T-helper 17 cell (primary cell): ENCODE measurements at regions not wholly inside any gene's neighbourhood (a gene's known extent, or its start where the extent isn't known, plus 50 kb on each side); places are given as distances from the start of the nearest gene placed in this dataset.

Experiments
- ATAC-seq: fragments of 150-1000 bp; cut with Tn5 transposase; 2 replicates; pipeline ENCODE4 v1.10.0; 2021; ENCODE audit warnings: mild to moderate bottlenecking, moderate library complexity
- DNase-seq, 3 donors: peaks; one replicate each; pipeline versions ENCODE4 v3.0.0 to v3.0.0-alpha.2; 2020 to 2021
- H3K9me3 ChIP-seq: one replicate; pipeline ENCODE4 v1.7.0; 2013; ENCODE audit warnings: low read length, mild to moderate bottlenecking; ENCODE audit not compliant: control insufficient read depth, poor library complexity, severe bottlenecking
- H3K27ac Mint-ChIP-seq: one replicate; pipeline ENCODE4 v1.8.0; 2022; ENCODE audit warnings: mild to moderate bottlenecking, moderate library complexity, mixed read lengths
- H3K27me3 Mint-ChIP-seq: one replicate; pipeline ENCODE4 v1.8.0; 2022; ENCODE audit warnings: mixed read lengths
- H3K36me3 Mint-ChIP-seq: one replicate; pipeline ENCODE4 v1.8.0; 2022; ENCODE audit warnings: low read depth, mixed read lengths
- H3K4me1 Mint-ChIP-seq: one replicate; pipeline ENCODE4 v1.8.0; 2022; ENCODE audit warnings: mild to moderate bottlenecking, mixed read lengths
- H3K4me3 Mint-ChIP-seq: one replicate; pipeline ENCODE4 v1.8.0; 2022; ENCODE audit warnings: mild to moderate bottlenecking, moderate library complexity, mixed read lengths

GRCh38 chr9:16090907-16091629, 538.2 kb downstream of the CCDC171 start:
- no peaks in the 10 kb centered on the region for H3K4me1 Mint-ChIP-seq
- no peaks in the 10 kb centered on the region for H3K36me3 Mint-ChIP-seq
- ATAC-seq (no peak), DNase-seq (no peak)
- no peaks in the 10 kb centered on the region for H3K27me3 Mint-ChIP-seq
- no peak overlapping the region for H3K27ac Mint-ChIP-seq
- H3K9me3 ChIP-seq = no peaks in the 10 kb centered on the region
- no peak overlapping the region for H3K4me3 Mint-ChIP-seq

DNA sequence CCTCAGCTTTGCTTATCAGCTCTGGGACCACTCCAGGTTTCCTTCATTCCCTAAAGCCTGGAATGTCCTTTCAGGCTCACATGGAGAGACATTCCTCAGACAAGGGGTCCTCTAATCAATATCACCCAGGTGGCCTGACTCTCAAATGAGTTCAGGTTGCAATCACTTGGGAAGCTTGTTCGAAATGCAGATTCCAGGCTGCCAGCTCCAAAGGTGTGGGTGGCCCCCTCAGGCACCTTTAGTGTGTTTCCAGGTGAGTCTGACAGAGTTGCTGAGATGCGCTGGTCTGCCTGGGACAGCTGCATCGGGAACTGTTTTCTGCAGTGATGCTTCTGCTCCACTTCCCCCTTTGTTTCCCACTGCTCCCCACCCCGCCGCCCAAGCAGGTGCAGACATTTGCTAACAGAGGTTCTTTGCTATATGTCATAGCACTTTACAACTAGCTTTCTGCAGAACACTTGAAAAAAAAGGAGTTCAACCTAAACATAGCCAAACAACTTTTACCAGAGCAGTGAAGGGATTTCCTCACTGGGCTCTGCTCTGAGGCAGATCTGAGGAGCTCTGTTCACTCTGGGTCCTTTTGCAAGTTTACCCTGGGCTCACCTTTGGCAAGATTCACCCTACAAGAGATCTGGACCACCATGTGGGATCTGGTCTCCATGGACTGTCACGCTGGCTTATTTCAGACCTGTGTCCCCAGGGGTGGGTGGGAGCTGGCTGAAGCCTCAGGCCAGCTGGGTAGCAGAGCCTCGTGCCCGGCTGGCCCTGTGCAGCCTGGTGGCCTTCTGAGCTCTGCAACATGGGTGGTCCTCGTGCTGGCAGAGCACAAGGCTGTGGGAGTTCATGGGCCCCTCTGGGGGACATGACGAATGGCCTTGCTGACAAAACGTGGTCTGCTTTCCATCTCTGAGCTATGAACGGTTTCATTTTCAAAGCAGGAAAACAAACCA, 539.6 kb downstream of the CCDC171 start:
- H3K9me3 ChIP-seq = no peaks in the 10 kb centered on the region
- ATAC-seq = no peak
- no peak for DNase-seq
- Mint-ChIP-seq H3K27ac (no peak overlapping the region), H3K4me1 (no peaks in the 10 kb centered on the region), H3K36me3 (no peaks in the 10 kb centered on the region), H3K27me3 (no peaks in the 10 kb centered on the region), H3K4me3 (no peak overlapping the region)

DNA sequence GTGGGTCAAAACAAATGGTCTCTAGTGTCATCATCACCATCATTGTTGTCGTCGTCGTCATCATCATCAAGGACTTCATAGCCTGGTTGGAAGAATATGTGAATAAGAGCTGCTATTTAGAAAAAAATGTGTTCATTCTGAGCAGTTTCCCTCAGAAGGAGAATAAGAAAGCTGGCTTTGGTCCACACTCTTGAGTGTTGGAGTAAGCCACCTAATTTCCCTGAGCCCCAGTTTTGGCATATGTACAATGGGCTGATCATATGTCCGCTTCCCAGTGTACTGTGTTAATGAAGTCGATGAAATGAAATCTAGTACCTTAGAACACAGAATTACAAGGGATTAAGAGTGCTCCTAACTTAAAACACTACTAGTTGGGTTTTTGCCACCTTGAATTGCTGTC, 545.5 kb downstream of the CCDC171 start:
- Mint-ChIP-seq H3K4me1 (no peaks in the 10 kb centered on the region), H3K4me3 (no peak overlapping the region), H3K27ac (no peak overlapping the region), H3K27me3 (no peaks in the 10 kb centered on the region), H3K36me3 (no peaks in the 10 kb centered on the region)
- DNase-seq (no peak), ATAC-seq (no peak)
- no peaks in the 10 kb centered on the region for H3K9me3 ChIP-seq

DNA sequence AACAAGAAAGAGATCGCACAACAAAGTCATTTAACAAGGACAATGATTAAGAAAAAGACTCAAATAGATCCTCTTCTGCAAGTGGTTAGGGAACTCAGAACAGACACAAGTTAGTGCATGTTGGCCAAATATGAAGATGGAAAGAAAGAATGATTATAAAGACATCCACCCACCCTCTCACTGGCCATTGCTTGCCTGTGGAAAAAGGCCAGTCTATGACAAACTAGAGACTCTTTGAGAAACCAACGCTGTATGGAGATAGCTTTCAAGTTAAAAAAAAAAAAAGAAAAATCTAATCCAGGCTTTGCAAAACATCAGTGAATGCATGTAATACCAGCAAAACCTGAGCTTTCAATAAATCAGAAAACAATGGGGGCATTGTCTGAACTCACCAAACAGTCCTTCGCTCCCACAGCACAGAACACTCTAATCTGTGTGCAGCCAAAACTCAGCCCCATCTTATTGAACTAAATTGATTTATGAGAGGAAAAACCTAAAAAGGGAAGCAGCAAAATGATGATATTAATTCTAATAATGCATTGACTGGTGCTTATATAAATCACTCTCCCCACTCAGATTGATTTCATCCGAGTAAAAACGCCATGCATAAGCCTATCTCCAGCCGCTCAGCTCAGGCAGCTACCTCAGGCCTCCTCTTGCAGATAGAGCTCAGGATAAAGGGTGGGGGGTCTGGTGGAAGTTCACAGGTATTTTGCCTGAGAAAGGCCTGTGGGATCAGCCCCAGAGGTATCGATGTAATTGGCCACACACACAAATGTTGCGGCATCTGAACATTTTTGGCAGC, 547.1 kb downstream of the CCDC171 start:
- ATAC-seq = no peak

GRCh38 chr9:16100537-16101091, 547.8 kb downstream of the CCDC171 start:
- no peaks in the 10 kb centered on the region for H3K4me1 Mint-ChIP-seq
- no peak overlapping the region for H3K4me3 Mint-ChIP-seq
- H3K27me3 Mint-ChIP-seq = no peaks in the 10 kb centered on the region
- ATAC-seq = no peak
- H3K9me3 ChIP-seq = no peaks in the 10 kb centered on the region
- H3K36me3 Mint-ChIP-seq = no peaks in the 10 kb centered on the region
- H3K27ac Mint-ChIP-seq = no peak overlapping the region
- DNase-seq = no peak

More for the DNA sequence above, 547.1 kb downstream of the CCDC171 start:
- Mint-ChIP-seq H3K27me3 (no peaks in the 10 kb centered on the region), H3K4me3 (no peak overlapping the region), H3K27ac (no peak overlapping the region), H3K4me1 (no peaks in the 10 kb centered on the region), H3K36me3 (no peaks in the 10 kb centered on the region)
- no peaks in the 10 kb centered on the region for H3K9me3 ChIP-seq
- DNase-seq = no peak

DNA sequence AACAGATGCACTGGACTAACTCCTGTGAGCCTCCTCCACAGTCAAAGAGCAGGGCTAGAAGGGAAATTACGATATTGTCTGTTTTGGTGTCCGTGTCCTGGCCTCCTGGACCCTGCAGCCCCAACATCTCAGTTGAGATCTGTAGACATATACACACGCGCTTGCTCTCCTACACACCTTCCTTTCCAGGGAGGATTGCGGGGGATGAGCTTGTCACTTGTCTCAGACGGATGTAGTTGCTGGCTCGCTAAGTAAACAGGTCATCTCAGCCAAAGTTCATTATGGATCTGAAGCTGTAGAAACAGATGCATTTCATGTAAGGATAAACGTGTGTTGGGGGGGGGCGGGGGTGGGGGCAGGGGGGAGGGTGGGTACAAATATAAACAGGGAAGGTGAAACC, 549.3 kb downstream of the CCDC171 start:
- Mint-ChIP-seq H3K4me1 (no peaks in the 10 kb centered on the region), H3K27me3 (no peaks in the 10 kb centered on the region), H3K36me3 (no peaks in the 10 kb centered on the region), H3K4me3 (no peak overlapping the region), H3K27ac (no peak overlapping the region)
- no peak for ATAC-seq
- H3K9me3 ChIP-seq = no peaks in the 10 kb centered on the region
- no peak for DNase-seq

- Mint-ChIP-seq H3K27ac (no peak overlapping the region), H3K4me1 (no peaks in the 10 kb centered on the region), H3K4me3 (no peak overlapping the region), H3K36me3 (no peaks in the 10 kb centered on the region), H3K27me3 (no peaks in the 10 kb centered on the region)
- no peaks in the 10 kb centered on the region for H3K9me3 ChIP-seq
- no peak for DNase-seq
- ATAC-seq = no peak
These were observed 551.0 kb downstream of the CCDC171 start for GRCh38 chr9:16103620-16104397.

DNA sequence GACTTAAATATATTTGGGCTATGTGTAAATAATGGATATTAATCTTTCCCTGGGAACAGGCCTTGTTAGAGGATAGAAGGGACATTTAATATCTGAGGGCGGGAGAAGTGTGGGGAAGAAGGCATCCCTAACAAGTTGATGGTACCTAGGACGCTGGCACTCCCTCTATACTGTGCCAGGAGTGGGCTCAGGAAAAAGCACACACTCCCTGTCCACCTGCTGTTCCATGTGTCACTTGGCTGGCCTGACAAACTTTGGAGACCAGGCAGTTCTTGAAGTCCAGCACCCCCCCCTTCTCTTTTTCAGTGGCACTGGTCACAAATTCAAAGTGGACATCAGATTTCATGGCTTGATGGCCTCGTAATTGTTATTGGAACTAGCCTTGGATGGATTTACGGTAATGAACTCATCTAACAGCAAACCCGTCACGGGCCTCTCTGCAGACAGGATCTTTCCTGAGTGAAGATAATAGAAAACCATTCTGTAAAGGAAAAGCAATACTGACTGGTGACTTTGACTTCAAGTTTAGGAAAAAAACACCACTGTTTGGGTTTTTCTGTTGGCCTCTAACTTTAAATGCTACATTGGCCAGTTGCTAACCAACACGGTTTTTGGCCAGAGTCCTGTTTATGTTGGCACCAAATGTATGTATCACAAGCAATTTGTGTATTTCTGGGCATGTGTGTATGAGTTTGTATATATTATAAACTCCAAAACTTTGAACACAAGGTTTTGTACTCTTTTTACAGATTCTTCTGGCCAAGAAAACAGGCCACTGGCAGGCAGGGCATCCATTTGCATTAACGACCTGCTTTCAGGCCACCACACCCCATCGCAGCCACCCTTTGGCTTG, 552.6 kb downstream of the CCDC171 start:
- no peaks in the 10 kb centered on the region for H3K4me1 Mint-ChIP-seq
- H3K27me3 Mint-ChIP-seq = no peaks in the 10 kb centered on the region
- no peak overlapping the region for H3K27ac Mint-ChIP-seq
- DNase-seq = no peak
- H3K4me3 Mint-ChIP-seq = no peak overlapping the region
- ATAC-seq = no peak
- H3K36me3 Mint-ChIP-seq = no peaks in the 10 kb centered on the region
- no peaks in the 10 kb centered on the region for H3K9me3 ChIP-seq

- Mint-ChIP-seq H3K4me3 (no peak overlapping the region), H3K36me3 (no peaks in the 10 kb centered on the region)
These were observed 553.3 kb downstream of the CCDC171 start for GRCh38 chr9:16106021-16106571.

GRCh38 chr9:16112116-16112515, 559.3 kb downstream of the CCDC171 start:
- no peak for ATAC-seq
- Mint-ChIP-seq H3K4me3 (no peak overlapping the region), H3K27me3 (no peaks in the 10 kb centered on the region), H3K36me3 (no peaks in the 10 kb centered on the region), H3K4me1 (no peaks in the 10 kb centered on the region), H3K27ac (no peak overlapping the region)
- H3K9me3 ChIP-seq = no peaks in the 10 kb centered on the region
- no peak for DNase-seq

More at GRCh38 chr9:16106021-16106571, 553.3 kb downstream of the CCDC171 start:
- DNase-seq (no peak), ATAC-seq (no peak)
- Mint-ChIP-seq H3K27me3 (no peaks in the 10 kb centered on the region), H3K4me1 (no peaks in the 10 kb centered on the region), H3K27ac (no peak overlapping the region)
- H3K9me3 ChIP-seq = no peaks in the 10 kb centered on the region

DNA sequence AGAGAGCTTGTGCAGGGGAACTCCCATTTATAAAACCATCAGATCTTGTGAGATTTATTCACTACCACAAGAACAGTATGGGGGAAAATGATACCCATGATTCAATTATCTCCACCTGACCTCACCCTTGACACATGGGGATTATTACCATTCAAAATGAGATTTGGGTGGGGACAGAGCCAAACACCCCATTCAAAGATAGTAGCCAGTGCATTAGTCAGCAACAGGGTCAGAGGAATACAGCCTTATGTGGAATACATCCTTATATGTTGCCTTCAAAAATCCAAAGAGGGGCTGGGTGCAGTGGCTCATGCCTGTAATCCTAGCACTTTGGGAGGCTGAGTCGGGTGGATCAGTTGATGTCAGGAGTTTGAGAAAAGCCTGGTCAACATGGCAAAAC, 563.2 kb downstream of the CCDC171 start:
- H3K27me3 Mint-ChIP-seq = no peaks in the 10 kb centered on the region
- no peak overlapping the region for H3K4me3 Mint-ChIP-seq
- no peak for DNase-seq
- H3K4me1 Mint-ChIP-seq = no peaks in the 10 kb centered on the region
- no peak for ATAC-seq
- peaks cover 3% of the 10 kb centered on the region for H3K9me3 ChIP-seq
- H3K27ac Mint-ChIP-seq = no peak overlapping the region
- no peaks in the 10 kb centered on the region for H3K36me3 Mint-ChIP-seq
